Hypothalamus (tissue), 51 donors: ENCODE measurements at regions not wholly inside any gene's neighbourhood (a gene's known extent, or its start where the extent isn't known, plus 50 kb on each side); places are given as distances from the start of the nearest gene placed in this dataset.
A peak's percentile ranks its signal among the peaks of the same experiment; 100 is the strongest.

Experiments used
- DNase-seq, 51 donors: peaks; one replicate each; lab custom pipeline; 2025; lab: John Stamatoyannopoulos, UW

DNA sequence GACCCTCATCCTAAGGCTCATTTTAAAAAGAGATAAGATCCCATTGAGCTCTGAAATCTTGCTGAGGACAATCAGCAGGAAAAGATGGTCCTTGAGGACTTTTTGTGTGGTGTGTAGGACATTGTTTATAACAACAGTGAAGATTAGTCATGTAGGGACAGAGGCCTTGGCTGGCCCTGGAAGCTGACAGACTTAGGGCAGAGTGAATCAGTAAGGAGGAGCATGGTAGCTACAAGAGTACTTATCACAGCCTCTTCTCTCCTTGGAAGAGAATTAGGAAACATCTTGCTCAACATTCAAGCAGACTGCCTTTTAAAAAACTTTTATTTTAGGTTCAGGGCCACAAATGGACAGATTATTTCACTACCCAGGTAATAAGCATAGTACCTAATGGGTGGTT lies 665.9 kb upstream of the SALL1 start:
- DNase-seq: no peak

DNA sequence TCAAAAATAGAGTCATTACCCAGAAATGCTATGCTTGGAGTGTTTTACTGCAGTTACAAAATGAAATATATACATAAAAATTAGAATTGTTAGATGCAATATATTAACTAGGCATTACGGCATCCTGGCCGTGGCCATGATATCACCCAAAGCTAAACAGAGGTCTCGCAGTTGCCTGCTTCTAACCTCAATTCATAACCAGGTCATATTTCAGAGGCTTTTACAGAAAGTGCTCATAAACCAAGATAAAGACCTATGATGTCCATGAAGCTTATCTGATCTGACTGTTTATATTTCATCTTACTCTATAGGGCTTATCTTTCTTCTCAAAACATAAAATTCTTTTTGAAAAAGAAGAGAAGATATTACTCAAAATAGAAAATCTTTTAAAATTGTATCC lies 664.5 kb upstream of the SALL1 start:
- no peak for DNase-seq

DNA sequence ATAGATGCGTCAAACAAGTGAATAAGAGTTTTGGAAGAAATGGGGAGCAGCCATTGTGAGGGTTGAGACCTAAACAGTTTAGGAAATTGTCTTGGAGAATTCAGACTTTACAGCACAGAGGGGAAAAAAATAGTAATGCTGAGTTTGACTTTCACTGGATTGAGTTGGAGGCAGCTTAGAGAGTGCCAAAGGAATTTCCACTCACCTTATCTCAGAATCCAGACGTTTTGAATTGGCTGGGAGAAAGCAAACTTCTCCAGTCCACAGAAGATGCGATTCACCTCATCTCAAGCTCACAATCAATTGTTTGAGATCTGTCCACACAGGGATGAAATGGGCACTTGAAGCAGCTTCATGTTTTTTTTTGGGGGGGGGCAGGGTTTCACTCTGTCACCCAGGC lies 663.5 kb upstream of the SALL1 start:
- DNase-seq: no peak

DNA sequence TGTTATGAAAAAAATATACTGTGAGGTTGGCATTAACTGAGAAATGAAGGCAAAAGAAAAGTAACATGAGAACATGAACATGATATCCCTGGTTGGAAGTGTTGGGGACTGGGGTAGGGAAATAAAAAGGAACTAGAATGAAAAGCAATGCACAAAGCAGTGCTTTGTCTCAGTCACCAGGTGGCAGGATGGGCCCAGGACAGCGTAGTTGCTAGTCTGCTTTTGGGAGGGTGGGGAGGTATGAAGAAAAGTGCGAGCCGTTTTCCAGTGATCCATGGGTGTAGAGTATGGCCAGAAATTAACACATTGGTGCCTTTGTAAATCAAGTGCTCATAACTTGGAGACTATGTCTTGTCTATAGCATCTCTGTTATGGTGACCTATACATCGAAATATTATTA lies 662.5 kb upstream of the SALL1 start:
- no peak for DNase-seq

GRCh38 chr16:51812945-51813344 lies 661.9 kb upstream of the SALL1 start:
- no peak for DNase-seq

DNA sequence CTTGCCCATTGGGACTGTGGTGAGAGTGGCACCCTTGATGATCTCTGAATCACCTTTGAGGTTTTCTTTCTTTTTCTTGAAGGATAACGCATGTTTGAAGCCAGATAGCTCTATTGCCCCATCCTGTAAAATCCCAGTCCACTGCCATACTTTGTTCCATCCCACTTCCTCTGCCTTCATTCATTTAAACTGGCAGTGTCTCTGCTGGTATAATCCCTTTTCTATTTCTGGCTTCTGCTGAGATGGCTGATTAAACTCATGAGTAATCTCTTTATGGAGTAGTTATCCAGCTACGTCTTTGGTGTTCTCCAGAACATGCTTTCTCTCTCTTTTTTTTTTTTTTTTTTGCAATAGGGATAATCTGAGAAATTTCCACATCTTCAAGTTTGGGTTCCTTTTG lies 656.5 kb upstream of the SALL1 start:
- DNase-seq: no peak

DNA sequence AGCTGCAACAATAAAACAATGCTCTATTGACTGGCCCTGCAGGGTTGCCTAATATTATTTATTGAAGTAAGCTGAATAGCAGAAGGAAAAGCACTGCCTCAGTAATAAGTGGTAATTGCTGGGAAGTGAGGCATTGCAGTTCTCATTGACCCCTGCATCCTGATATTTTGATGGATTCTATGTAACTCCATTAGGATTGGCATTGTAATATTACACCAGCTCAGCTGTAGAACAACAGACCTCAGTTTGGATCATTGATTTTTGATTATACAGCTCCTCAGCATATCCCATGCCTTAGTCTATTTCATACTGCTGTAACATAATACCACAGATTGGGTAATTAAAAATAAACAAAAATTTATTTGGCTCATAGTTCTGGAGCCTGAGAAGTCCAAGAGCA lies 650.6 kb upstream of the SALL1 start:
- no peak for DNase-seq

DNA sequence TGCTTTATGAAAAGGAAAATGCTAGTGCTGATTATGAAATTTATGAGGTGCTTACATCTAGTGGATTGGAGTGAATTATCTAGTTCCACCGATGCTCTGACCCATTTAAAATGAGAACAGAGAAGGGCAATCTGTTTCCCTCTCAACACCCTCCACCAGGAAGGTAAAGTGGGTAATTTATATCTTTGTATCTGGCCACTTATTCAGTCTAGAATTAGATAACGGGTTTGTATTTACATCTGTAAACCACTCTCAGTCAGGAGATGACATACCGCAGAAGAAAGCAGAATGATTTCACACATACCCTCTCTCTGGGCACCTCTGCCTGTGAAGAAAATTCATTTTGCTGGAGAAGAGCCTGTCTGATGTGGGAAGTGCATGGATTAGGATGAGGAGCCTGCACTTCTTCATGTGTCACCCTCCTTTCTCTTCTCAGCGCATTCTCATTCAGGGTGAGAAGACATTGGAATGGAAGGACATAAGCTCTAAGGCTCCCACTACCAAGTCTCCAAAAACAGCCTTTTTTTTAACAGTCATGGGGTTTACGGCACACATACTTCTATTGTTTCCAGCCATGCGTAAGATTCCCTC lies 646.7 kb upstream of the SALL1 start:
- DNase-seq: no peak

DNA sequence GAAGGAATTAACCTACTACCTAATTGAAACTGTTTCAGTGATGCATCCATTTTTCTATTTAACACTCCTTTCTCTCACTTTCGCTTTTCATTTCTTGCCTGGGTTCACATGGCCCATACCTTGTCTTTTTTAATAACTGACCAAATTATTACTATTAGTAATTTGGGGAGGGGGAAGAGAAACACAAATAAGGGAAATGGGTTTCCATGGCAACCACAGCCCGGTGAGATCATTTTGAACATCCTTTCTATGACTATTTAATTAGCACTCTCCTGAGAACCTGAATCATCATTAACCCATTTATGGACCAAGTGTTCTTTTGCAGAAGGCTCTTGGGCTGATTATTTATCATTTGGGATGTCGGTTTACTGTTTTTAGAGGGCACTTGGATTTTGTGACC lies 628.2 kb upstream of the SALL1 start:
- DNase-seq: no peak

- no peak for DNase-seq
These were observed 622.2 kb upstream of the SALL1 start for GRCh38 chr16:51773071-51773890.

DNA sequence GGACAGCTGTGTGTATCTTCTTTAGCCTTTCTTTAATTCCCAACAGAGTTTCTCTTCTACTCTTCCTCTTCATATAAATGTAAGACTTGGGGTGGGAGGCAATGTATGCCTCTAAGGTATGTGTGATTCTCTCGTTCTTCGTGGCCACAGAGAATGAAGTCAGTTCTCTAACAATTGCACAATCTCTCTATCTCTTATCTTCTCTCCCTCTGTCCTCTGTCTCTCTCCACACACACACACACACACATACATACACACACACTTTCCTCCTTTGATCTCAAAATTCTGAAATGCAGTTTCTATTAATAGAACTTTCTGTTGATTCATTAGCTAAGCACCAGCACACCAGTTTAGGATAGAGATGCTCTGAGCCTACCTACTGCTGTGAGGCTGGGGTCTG lies 615.7 kb upstream of the SALL1 start:
- DNase-seq: no peak

GRCh38 chr16:51763072-51763661 lies 612.1 kb upstream of the SALL1 start:
- DNase-seq: no peak

GRCh38 chr16:51762081-51762996 lies 611.3 kb upstream of the SALL1 start:
- peak; percentile 18 to 88 (median 66) for DNase-seq

- no peak for DNase-seq
These were observed 609.9 kb upstream of the SALL1 start for GRCh38 chr16:51761001-51761400.

- no peak for DNase-seq
These were observed 608.9 kb upstream of the SALL1 start for GRCh38 chr16:51759999-51760398.

GRCh38 chr16:51759329-51759728 lies 608.3 kb upstream of the SALL1 start:
- no peak for DNase-seq

GRCh38 chr16:51757921-51758479 lies 606.9 kb upstream of the SALL1 start:
- no peak for DNase-seq

DNA sequence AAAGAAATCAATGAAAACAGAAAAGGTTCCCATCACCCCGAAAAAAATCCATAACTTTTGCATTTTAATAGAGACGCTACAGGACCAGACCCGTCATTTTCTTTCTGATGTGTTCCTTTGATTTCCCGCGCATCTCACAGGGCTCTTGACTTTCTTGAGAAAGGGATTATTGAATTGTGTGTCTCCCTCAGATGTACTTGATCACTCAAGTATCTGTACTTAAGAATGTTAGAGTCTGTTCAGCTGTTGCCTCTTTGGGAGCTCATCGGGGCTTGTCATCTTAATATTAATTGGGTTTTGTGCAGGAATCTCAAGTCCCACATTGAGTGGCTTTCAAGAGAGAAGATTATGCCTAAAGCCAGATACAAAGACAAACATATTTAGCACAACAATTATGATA lies 606.4 kb upstream of the SALL1 start:
- DNase-seq: no peak

GRCh38 chr16:51757124-51757470 lies 606.0 kb upstream of the SALL1 start:
- DNase-seq: no peak

GRCh38 chr16:51756447-51757123 lies 605.5 kb upstream of the SALL1 start:
- DNase-seq: no peak
